H1 (cell line): ENCODE measurements at regions not wholly inside any gene's neighbourhood (a gene's known extent, or its start where the extent isn't known, plus 50 kb on each side); places are given as distances from the start of the nearest gene placed in this dataset.

ENCODE experiments used
- ATF2 ChIP-seq: IDR thresholded peaks from 2 replicates; pipeline ENCODE4 v1.6.1; 2012; ENCODE audit warnings: low read length, inconsistent platforms
- CTCF ChIP-seq, 3 experiments: IDR thresholded peaks; 1 replicate in 2 of 3; 2 replicates in 1 of 3; pipeline versions ENCODE4 v1.5.1 to v1.6.1; 2011; ENCODE audit warnings: low read length in 3 of 3, mild to moderate bottlenecking in 3 of 3, inconsistent platforms in 2 of 3, low read depth in 1 of 3, moderate library complexity in 1 of 3; ENCODE audit not compliant: insufficient read depth in 1 of 3; ENCODE audit errors: control extremely low read depth in 1 of 3
- EZH2 ChIP-seq: fragments of 200-600 bp; sonication (generic); IDR thresholded peaks from 2 replicates; pipeline ENCODE4 v1.7.1; 2012; ENCODE audit warnings: low read depth, mild to moderate bottlenecking, moderate library complexity, low read length, inconsistent platforms; ENCODE audit not compliant: severe bottlenecking
- FOSL1 ChIP-seq: IDR thresholded peaks from 2 replicates; pipeline ENCODE4 v1.6.1; 2011; ENCODE audit warnings: mild to moderate bottlenecking, low read depth, low read length, moderate library complexity; ENCODE audit not compliant: insufficient read depth
- GTF2F1 ChIP-seq: IDR thresholded peaks from 2 replicates; pipeline ENCODE4 v1.6.1; 2012; ENCODE audit warnings: low read depth, low read length, improper control_type of control experiment, borderline replicate concordance
- KDM4A ChIP-seq: IDR thresholded peaks from one replicate; pipeline ENCODE4 v1.7.1; 2012; ENCODE audit warnings: low read depth, mild to moderate bottlenecking, moderate library complexity, low read length, inconsistent platforms; ENCODE audit not compliant: severe bottlenecking
- MAFK ChIP-seq: IDR thresholded peaks from 2 replicates; pipeline ENCODE4 v1.6.1; 2012; ENCODE audit warnings: low read depth, mild to moderate bottlenecking, improper control_type of control experiment, low read length
- MAX ChIP-seq: IDR thresholded peaks from 2 replicates; pipeline ENCODE4 v1.6.1; 2012; ENCODE audit warnings: inconsistent platforms
- POLR2A ChIP-seq, 2 experiments: IDR thresholded peaks; 1 replicate in 1 of 2; 2 replicates in 1 of 2; pipeline ENCODE4 v1.6.1; 2011; ENCODE audit warnings: low read depth in 2 of 2, low read length in 2 of 2, mild to moderate bottlenecking in 2 of 2; ENCODE audit errors: control extremely low read depth in 1 of 2
- POLR2AphosphoS5 ChIP-seq: IDR thresholded peaks from 2 replicates; pipeline ENCODE4 v1.6.1; 2011; ENCODE audit warnings: low read depth, low read length
- SRF ChIP-seq: IDR thresholded peaks from 2 replicates; pipeline ENCODE4 v1.6.1; 2011; ENCODE audit warnings: mild to moderate bottlenecking, low read depth, low read length, moderate library complexity
- YY1 ChIP-seq: IDR thresholded peaks from 2 replicates; pipeline ENCODE4 v1.6.1; 2011; ENCODE audit warnings: low read depth, mild to moderate bottlenecking, low read length

- TF ChIP-seq EZH2 (no peak), CTCF (IDR thresholded peaks at IDR 0.05; ENCODE audit: control extremely low read depth in 1 of 3, insufficient read depth in 1 of 3, low read depth in 1 of 3, low read length in 3 of 3) (no peak), FOSL1 (no peak), YY1 (no peak), ATF2 (no peak), POLR2AphosphoS5 (no peak), GTF2F1 (no peak), SRF (no peak), MAX (no peak), KDM4A (no peak), MAFK (no peak), POLR2A (IDR thresholded peaks at IDR 0.05; ENCODE audit: control extremely low read depth in 1 of 2, low read depth in 2 of 2, low read length in 2 of 2) (no peak)
Observed at GRCh38 chr6:168209420-168209819, 110.2 kb downstream of the DACT2 start.
